GM12878 (cell line): ENCODE measurements at regions not wholly inside any gene's neighbourhood (a gene's known extent, or its start where the extent isn't known, plus 50 kb on each side); places are given as distances from the start of the nearest gene placed in this dataset.

Source experiments
- EP300 ChIP-seq, 2 experiments: fragments of 150-350 bp in 1 of 2; IDR thresholded peaks; 2 replicates each; pipeline ENCODE4 v1.6.1; 2011 to 2012; ENCODE audit warnings: low read depth in 2 of 2, low read length in 2 of 2, borderline replicate concordance in 1 of 2, improper control_type of control experiment in 1 of 2, inconsistent platforms in 1 of 2; ENCODE audit not compliant: control insufficient read depth in 1 of 2
- NRF1 ChIP-seq: conservative IDR thresholded peaks from 2 replicates; pipeline ENCODE4 v1.6.1; 2011; ENCODE audit warnings: mild to moderate bottlenecking, low read depth, low read length, improper control_type of control experiment
- PRDM15 ChIP-seq: fragments of 450-650 bp; formaldehyde crosslinking; IDR thresholded peaks from 2 replicates; pipeline ENCODE4 v1.4.0; 2020; ENCODE audit warnings: mild to moderate bottlenecking, moderate library complexity
- SMC3 ChIP-seq: IDR thresholded peaks from 2 replicates; pipeline ENCODE4 v1.6.1; 2011; ENCODE audit warnings: low read length, improper control_type of control experiment, borderline replicate concordance
- SP1 ChIP-seq: IDR thresholded peaks from one replicate; pipeline ENCODE4 v1.6.1; 2011; ENCODE audit warnings: low read depth, low read length

DNA sequence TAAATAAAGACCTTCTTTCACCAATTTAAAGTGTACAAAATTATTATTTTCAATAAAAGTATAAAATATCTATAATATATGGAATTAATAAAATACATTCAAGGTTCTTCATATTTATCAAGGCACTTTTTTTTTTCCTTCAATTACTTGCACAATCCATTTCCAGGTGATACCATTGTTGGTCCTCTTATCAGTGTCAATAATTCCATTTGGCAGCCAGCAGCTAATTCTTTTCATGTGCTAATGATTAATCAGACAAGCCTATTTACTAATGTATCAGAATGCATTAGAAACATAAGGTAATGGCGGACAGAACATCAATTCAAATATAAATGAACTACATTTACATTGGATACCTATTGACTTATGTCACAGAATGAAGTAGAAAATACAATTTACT lies 622.2 kb downstream of the TOX3 start:
- no peak for TF ChIP-seq SP1
- no peak for TF ChIP-seq EP300 (IDR thresholded peaks at IDR 0.05; ENCODE audit: borderline replicate concordance in 1 of 2, control insufficient read depth in 1 of 2, low read depth in 2 of 2, low read length in 2 of 2)
- TF ChIP-seq PRDM15 (CRISPR knock-in tag): no peak
- no peak for TF ChIP-seq SMC3
- TF ChIP-seq NRF1: no peak
